Aorta (tissue), 5 donors: ENCODE measurements at regions not wholly inside any gene's neighbourhood (a gene's known extent, or its start where the extent isn't known, plus 50 kb on each side); places are given as distances from the start of the nearest gene placed in this dataset.

ENCODE experiments used
- ATAC-seq: fragments of 200-7000 bp; cut with Tn5 transposase; one replicate; pipeline ENCODE4 v1.9.1; 2022; ENCODE audit warnings: moderate library complexity; ENCODE audit not compliant: low FRiP score
- DNase-seq, 2 donors: peaks; one replicate each; pipeline ENCODE4 v3.0.0-alpha.2; 2020
- H3K27ac ChIP-seq, 2 donors: one replicate each; pipeline ENCODE4 v1.5.1; 2013; ENCODE audit warnings: low read length in 2 of 2, mild to moderate bottlenecking in 2 of 2, moderate library complexity in 2 of 2, control low read depth in 1 of 2, inconsistent platforms in 1 of 2, low read depth in 1 of 2
- H3K27me3 ChIP-seq, 2 donors: one replicate each; pipeline ENCODE4 v1.6.1; 2013; ENCODE audit warnings: control low read depth in 1 of 2, low read length in 1 of 2, mild to moderate bottlenecking in 1 of 2, moderate library complexity in 1 of 2; ENCODE audit not compliant: insufficient read depth in 2 of 2, control insufficient read depth in 1 of 2
- H3K36me3 ChIP-seq, 2 donors: one replicate each; pipeline ENCODE4 v1.6.1; 2013; ENCODE audit warnings: control low read depth in 1 of 2, low read length in 1 of 2, mild to moderate bottlenecking in 1 of 2; ENCODE audit not compliant: insufficient read depth in 2 of 2, control insufficient read depth in 1 of 2
- H3K4me1 ChIP-seq, 2 donors: one replicate each; pipeline ENCODE4 v1.6.1; 2013; ENCODE audit warnings: low read length in 2 of 2, control low read depth in 1 of 2, mild to moderate bottlenecking in 1 of 2, moderate library complexity in 1 of 2; ENCODE audit not compliant: insufficient read depth in 2 of 2, control insufficient read depth in 1 of 2
- H3K4me3 ChIP-seq, 2 donors: one replicate each; pipeline ENCODE4 v1.5.1; 2013; ENCODE audit warnings: low read length in 2 of 2, control low read depth in 1 of 2, mild to moderate bottlenecking in 1 of 2
- H3K9me3 ChIP-seq: one replicate; pipeline ENCODE4 v1.6.1; 2013; ENCODE audit warnings: mild to moderate bottlenecking, low read length; ENCODE audit not compliant: control insufficient read depth
- WGBS, 2 donors: extraction: QIAGEN DNeasy Blood & Tissue Kit; methylation state at CpG; one replicate each; pipeline ENCODE4 v1.1.7; 2013; 5-methylcytosine and 5-hydroxymethylcytosine counted together
- intact Hi-C, 2 donors: fragments of 100-400 bp; cut with DNase I; formaldehyde crosslinking; loops; one replicate each; pipeline versions ENCODE4 v1.14.2 to v1.15.0; 2022
- donor health status: healthy with polysubstance abuse.
- donor health status: Bipolar disorder and iron deficiency.
- donor health status: DM: no; HTN: no; CAD: no.
- donor health status: DM: no; HTN: no; CAD: no.
- donor health status: DM: yes; HTN: yes; CAD: no.

GRCh38 chr7:25575634-25576033 is 347.3 kb upstream of the NPVF start:
- no peak overlapping the region for H3K27ac ChIP-seq
- H3K4me3 ChIP-seq: no peak overlapping the region
- H3K4me1 ChIP-seq: no peaks in the 10 kb centered on the region
- WGBS, 2 donors: 94 to 95% methylated on average over 4 of the region's 4 CpGs
- H3K36me3 ChIP-seq: no peaks in the 10 kb centered on the region
- no peak for ATAC-seq
- intact Hi-C loops: no loop called here
- H3K27me3 ChIP-seq: no peaks in the 10 kb centered on the region
- no peaks in the 10 kb centered on the region for H3K9me3 ChIP-seq
- DNase-seq: no peak

- 69 to 71% methylated on average over 3 of the region's 3 CpGs for WGBS, 2 donors
- no peaks in the 10 kb centered on the region for H3K27me3 ChIP-seq
- ATAC-seq (no peak), DNase-seq (no peak)
- H3K36me3 ChIP-seq: no peaks in the 10 kb centered on the region
- intact Hi-C loops: no loop called here
- H3K4me3 ChIP-seq: no peak overlapping the region
- no peak overlapping the region for H3K27ac ChIP-seq
- H3K9me3 ChIP-seq: no peaks in the 10 kb centered on the region
- H3K4me1 ChIP-seq: no peaks in the 10 kb centered on the region
Measured at GRCh38 chr7:25578991-25579777, 350.9 kb upstream of the NPVF start.

- no peak for ATAC-seq
- 96 to 100% methylated on average over 4 of the region's 4 CpGs for WGBS, 2 donors
- Histone ChIP-seq H3K4me3 (no peak overlapping the region), H3K9me3 (no peaks in the 10 kb centered on the region), H3K36me3 (no peaks in the 10 kb centered on the region), H3K27ac (no peak overlapping the region), H3K27me3 (no peaks in the 10 kb centered on the region), H3K4me1 (no peaks in the 10 kb centered on the region)
- intact Hi-C loops: no loop called here
- DNase-seq: no peak
Measured at GRCh38 chr7:25579778-25580075, 351.4 kb upstream of the NPVF start.

GRCh38 chr7:25580141-25580540 is 351.9 kb upstream of the NPVF start:
- 92 to 93% methylated on average over 4 of the region's 4 CpGs for WGBS, 2 donors
- Histone ChIP-seq H3K4me3 (no peak overlapping the region), H3K4me1 (no peaks in the 10 kb centered on the region), H3K36me3 (no peaks in the 10 kb centered on the region), H3K9me3 (no peaks in the 10 kb centered on the region), H3K27me3 (no peaks in the 10 kb centered on the region), H3K27ac (no peak overlapping the region)
- intact Hi-C loops: no loop called here
- ATAC-seq (no peak), DNase-seq (no peak)

GRCh38 chr7:25583621-25584020 is 355.3 kb upstream of the NPVF start:
- H3K27ac ChIP-seq: no peak overlapping the region
- DNase-seq (no peak), ATAC-seq (no peak)
- H3K27me3 ChIP-seq: no peaks in the 10 kb centered on the region
- intact Hi-C loops: no loop called here
- no peaks in the 10 kb centered on the region for H3K4me1 ChIP-seq
- no peak overlapping the region for H3K4me3 ChIP-seq
- no peaks in the 10 kb centered on the region for H3K9me3 ChIP-seq
- H3K36me3 ChIP-seq: no peaks in the 10 kb centered on the region
- 95 to 98% methylated on average over 2 of the region's 2 CpGs for WGBS, 2 donors

GRCh38 chr7:25584112-25584938 is 356.0 kb upstream of the NPVF start:
- 91 to 95% methylated on average over 10 of the region's 10 CpGs for WGBS, 2 donors
- no peaks in the 10 kb centered on the region for H3K27me3 ChIP-seq

GRCh38 chr7:25586513-25586912 is 358.2 kb upstream of the NPVF start:
- no peak for ATAC-seq
- H3K36me3 ChIP-seq: no peaks in the 10 kb centered on the region
- H3K27me3 ChIP-seq: no peaks in the 10 kb centered on the region
- intact Hi-C loops: no loop called here
- no peaks in the 10 kb centered on the region for H3K4me1 ChIP-seq
- DNase-seq: no peak
- H3K27ac ChIP-seq: no peak overlapping the region
- WGBS, 2 donors: 86 to 92% methylated on average over 5 of the region's 5 CpGs
- peaks cover 1% of the 10 kb centered on the region for H3K9me3 ChIP-seq
- H3K4me3 ChIP-seq: no peak overlapping the region

More at GRCh38 chr7:25584112-25584938, 356.0 kb upstream of the NPVF start:
- DNase-seq (no peak), ATAC-seq (no peak)
- Histone ChIP-seq H3K4me1 (no peaks in the 10 kb centered on the region), H3K27ac (no peak overlapping the region), H3K36me3 (no peaks in the 10 kb centered on the region), H3K9me3 (no peaks in the 10 kb centered on the region), H3K4me3 (no peak overlapping the region)
- intact Hi-C loops: no loop called here

GRCh38 chr7:25594122-25594521 is 365.8 kb upstream of the NPVF start:
- peaks cover 1% of the 10 kb centered on the region for H3K9me3 ChIP-seq
- 96 to 98% methylated on average over 3 of the region's 3 CpGs for WGBS, 2 donors
- no peak overlapping the region for H3K27ac ChIP-seq

GRCh38 chr7:25594728-25595127 is 366.4 kb upstream of the NPVF start:
- intact Hi-C loops: no loop called here
- Histone ChIP-seq H3K4me3 (no peak overlapping the region), H3K27ac (no peak overlapping the region), H3K27me3 (no peaks in the 10 kb centered on the region), H3K4me1 (no peaks in the 10 kb centered on the region), H3K36me3 (no peaks in the 10 kb centered on the region), H3K9me3 (no peaks in the 10 kb centered on the region)
- WGBS, 2 donors: 90 to 96% methylated on average over 2 of the region's 2 CpGs
- DNase-seq (no peak), ATAC-seq (no peak)

More at GRCh38 chr7:25594122-25594521, 365.8 kb upstream of the NPVF start:
- Histone ChIP-seq H3K27me3 (no peaks in the 10 kb centered on the region), H3K4me1 (no peaks in the 10 kb centered on the region), H3K36me3 (no peaks in the 10 kb centered on the region), H3K4me3 (no peak overlapping the region)
- intact Hi-C loops: no loop called here
- DNase-seq (no peak), ATAC-seq (no peak)
